Fibroblast of lung (primary cell): ENCODE measurements at regions not wholly inside any gene's neighbourhood (a gene's known extent, or its start where the extent isn't known, plus 50 kb on each side); places are given as distances from the start of the nearest gene placed in this dataset.

ENCODE experiments used
- DNase-seq, 2 donors: peaks; one replicate each; pipeline versions ENCODE4 v3.0.0 to v3.0.0-alpha.2; 2010; ENCODE audit warnings: low read depth in 2 of 2
- H2AFZ ChIP-seq: 2 replicates; pipeline ENCODE4 v1.5.1; 2012; ENCODE audit warnings: low read length, control low read depth, inconsistent platforms
- H3K27ac ChIP-seq: 2 replicates; pipeline ENCODE4 v1.5.1; 2011; ENCODE audit warnings: low read length, control low read depth; ENCODE audit not compliant: insufficient read depth
- H3K27me3 ChIP-seq: 2 replicates; pipeline ENCODE4 v1.5.1; 2011; ENCODE audit warnings: mild to moderate bottlenecking, low read length; ENCODE audit not compliant: control insufficient read depth, insufficient read depth
- H3K36me3 ChIP-seq: 2 replicates; pipeline ENCODE4 v1.5.1; 2011; ENCODE audit warnings: low read length; ENCODE audit not compliant: control insufficient read depth, insufficient read depth
- H3K4me1 ChIP-seq: 2 replicates; pipeline ENCODE4 v1.5.1; 2011; ENCODE audit warnings: low read length; ENCODE audit not compliant: control insufficient read depth, insufficient read depth; ENCODE audit errors: extremely low read depth
- H3K4me2 ChIP-seq: 2 replicates; pipeline ENCODE4 v1.5.1; 2011; ENCODE audit warnings: low read length, control low read depth; ENCODE audit not compliant: insufficient read depth; ENCODE audit errors: extremely low read depth
- H3K4me3 ChIP-seq, 4 experiments: fragments of 200-600 bp in 1 of 4; sonication (generic) in 1 of 4; replicated peaks in 1 of 4; 2 replicates each; pipeline ENCODE4 v1.5.1; 2011 to 2016; ENCODE audit warnings: low read length in 4 of 4, low read depth in 3 of 4, mild to moderate bottlenecking in 3 of 4, control low read depth in 2 of 4, inconsistent platforms in 1 of 4, mixed read lengths in 1 of 4; ENCODE audit not compliant: insufficient read depth in 1 of 4; ENCODE audit errors: control extremely low read depth in 1 of 4
- H3K79me2 ChIP-seq: 2 replicates; pipeline ENCODE4 v1.5.1; 2012; ENCODE audit warnings: mild to moderate bottlenecking, low read length, inconsistent platforms; ENCODE audit not compliant: control insufficient read depth, insufficient read depth
- H3K9ac ChIP-seq: 2 replicates; pipeline ENCODE4 v1.5.1; 2011; ENCODE audit warnings: mild to moderate bottlenecking, low read length, control low read depth; ENCODE audit not compliant: insufficient read depth
- H3K9me3 ChIP-seq: 2 replicates; pipeline ENCODE4 v1.5.1; 2012; ENCODE audit warnings: low read depth, low read length; ENCODE audit not compliant: control insufficient read depth, insufficient read depth
- H4K20me1 ChIP-seq: 2 replicates; pipeline ENCODE4 v1.5.1; 2011; ENCODE audit warnings: low read length; ENCODE audit not compliant: control insufficient read depth, insufficient read depth; ENCODE audit errors: extremely low read depth
- EZH2 ChIP-seq: IDR thresholded peaks from 2 replicates; pipeline ENCODE4 v1.5.1; 2012; ENCODE audit warnings: low read length, control low read depth, mild to moderate bottlenecking; ENCODE audit errors: missing control alignments
- TF ChIP-seq, protein P1 (sequence below), 2 donors: IDR thresholded peaks in 1 of 2; conservative IDR thresholded peaks in 1 of 2; 1 replicate in 1 of 2; 2 replicates in 1 of 2; pipeline ENCODE4 v1.5.1; 2011 to 2012; ENCODE audit warnings: low read length in 2 of 2, control low read depth in 1 of 2, inconsistent platforms in 1 of 2, low read depth in 1 of 2, mild to moderate bottlenecking in 1 of 2

DNA sequence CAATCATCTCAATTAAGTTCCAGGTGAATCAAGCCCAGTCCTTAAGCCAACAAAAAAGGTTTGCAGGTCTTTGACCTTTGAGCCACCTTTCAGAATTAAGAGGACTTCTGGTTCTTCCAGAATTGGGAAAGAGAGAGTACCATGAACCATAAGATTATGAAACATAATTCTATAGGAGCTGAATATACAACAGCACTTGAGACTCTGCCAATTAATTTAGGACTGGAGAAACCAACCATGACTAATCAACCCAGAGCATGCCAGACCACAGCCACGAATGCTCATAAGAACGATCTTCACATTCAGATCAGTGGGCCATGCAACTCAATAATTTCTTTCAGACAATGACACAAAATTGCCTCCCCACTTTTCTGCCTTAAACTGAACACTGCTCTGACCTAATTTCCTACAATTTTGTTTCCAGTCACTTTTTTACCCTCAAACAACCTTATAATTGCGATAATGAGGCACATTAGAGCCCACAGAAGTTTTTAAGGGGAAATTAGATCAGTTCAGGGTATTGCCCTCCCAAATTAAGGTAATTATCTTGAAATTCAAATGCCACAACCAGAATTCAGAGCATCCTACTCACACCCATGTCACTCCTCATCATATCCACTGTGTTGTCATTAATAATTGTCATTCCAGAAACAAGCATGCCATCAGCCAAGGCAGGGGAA lies 213.4 kb downstream of the ATPSCKMT start:
- H2AFZ ChIP-seq = no peak overlapping the region
- H3K9me3 ChIP-seq = no peaks in the 10 kb centered on the region
- no peaks in the 10 kb centered on the region for H3K27me3 ChIP-seq
- H3K4me2 ChIP-seq = no peak overlapping the region
- H4K20me1 ChIP-seq = no peaks in the 10 kb centered on the region
- H3K79me2 ChIP-seq = no peaks in the 10 kb centered on the region
- no peaks in the 10 kb centered on the region for H3K4me1 ChIP-seq
- no peak overlapping the region for H3K9ac ChIP-seq
- TF ChIP-seq, protein P1, sequence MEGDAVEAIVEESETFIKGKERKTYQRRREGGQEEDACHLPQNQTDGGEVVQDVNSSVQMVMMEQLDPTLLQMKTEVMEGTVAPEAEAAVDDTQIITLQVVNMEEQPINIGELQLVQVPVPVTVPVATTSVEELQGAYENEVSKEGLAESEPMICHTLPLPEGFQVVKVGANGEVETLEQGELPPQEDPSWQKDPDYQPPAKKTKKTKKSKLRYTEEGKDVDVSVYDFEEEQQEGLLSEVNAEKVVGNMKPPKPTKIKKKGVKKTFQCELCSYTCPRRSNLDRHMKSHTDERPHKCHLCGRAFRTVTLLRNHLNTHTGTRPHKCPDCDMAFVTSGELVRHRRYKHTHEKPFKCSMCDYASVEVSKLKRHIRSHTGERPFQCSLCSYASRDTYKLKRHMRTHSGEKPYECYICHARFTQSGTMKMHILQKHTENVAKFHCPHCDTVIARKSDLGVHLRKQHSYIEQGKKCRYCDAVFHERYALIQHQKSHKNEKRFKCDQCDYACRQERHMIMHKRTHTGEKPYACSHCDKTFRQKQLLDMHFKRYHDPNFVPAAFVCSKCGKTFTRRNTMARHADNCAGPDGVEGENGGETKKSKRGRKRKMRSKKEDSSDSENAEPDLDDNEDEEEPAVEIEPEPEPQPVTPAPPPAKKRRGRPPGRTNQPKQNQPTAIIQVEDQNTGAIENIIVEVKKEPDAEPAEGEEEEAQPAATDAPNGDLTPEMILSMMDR (conservative IDR thresholded peaks at IDR 0.05 in 1 of 2, IDR thresholded peaks at IDR 0.05 in 1 of 2; ENCODE audit: low read depth in 1 of 2, low read length in 2 of 2) = no peak
- TF ChIP-seq EZH2 = no peak
- no peak overlapping the region for H3K27ac ChIP-seq
- no peak overlapping the region for H3K4me3 ChIP-seq
- H3K36me3 ChIP-seq = no peaks in the 10 kb centered on the region
- DNase-seq = peak; percentile 65 to 78

DNA sequence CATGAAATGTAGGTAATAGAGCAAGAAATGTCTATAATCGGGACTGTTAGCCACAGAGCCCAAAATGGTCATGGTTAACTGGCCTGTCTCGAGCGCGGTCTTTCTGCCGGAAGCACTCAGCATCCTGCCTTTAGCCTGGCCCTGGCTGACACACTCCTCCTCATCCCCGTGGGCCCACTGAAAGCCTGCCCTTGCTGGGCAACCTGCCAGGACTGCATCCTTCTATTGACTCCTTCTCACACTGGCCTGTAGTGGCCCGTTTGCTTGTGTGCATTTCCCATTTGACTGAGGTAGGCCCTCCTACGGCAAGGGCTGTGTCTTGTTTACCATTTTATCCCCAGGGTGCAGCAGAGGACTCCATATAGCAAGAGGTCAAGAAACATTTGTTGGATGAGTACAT lies 215.7 kb downstream of the ATPSCKMT start:
- Histone ChIP-seq H3K9me3 (no peaks in the 10 kb centered on the region), H3K4me3 (no peak overlapping the region), H3K79me2 (no peaks in the 10 kb centered on the region), H3K27ac (no peak overlapping the region), H2AFZ (no peak overlapping the region), H3K36me3 (no peaks in the 10 kb centered on the region), H3K4me2 (no peak overlapping the region), H3K4me1 (no peaks in the 10 kb centered on the region), H3K27me3 (no peaks in the 10 kb centered on the region), H4K20me1 (no peaks in the 10 kb centered on the region), H3K9ac (no peak overlapping the region)
- no peak for DNase-seq
- TF ChIP-seq EZH2 = no peak
- TF ChIP-seq, protein P1 (conservative IDR thresholded peaks at IDR 0.05 in 1 of 2, IDR thresholded peaks at IDR 0.05 in 1 of 2; ENCODE audit: low read depth in 1 of 2, low read length in 2 of 2) = no peak

DNA sequence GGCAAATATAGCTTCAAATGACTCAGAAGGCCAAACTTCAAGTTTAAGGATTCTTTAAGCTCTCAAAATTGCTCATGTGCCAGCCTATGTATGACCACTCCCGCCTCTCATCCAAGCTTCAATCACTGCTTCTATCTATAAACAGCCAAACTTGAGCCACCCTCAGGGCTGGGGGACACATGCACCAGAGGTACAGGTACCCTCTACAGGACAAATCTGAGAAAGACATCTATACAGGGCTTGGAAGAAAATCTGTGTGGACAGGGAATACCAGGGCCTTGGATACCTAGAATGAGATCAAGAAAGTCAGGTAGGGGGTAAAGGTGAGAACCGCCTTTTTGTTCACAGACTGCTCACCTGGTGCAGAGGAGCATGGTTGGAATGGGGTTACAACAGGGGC lies 217.9 kb downstream of the ATPSCKMT start:
- TF ChIP-seq, protein P1 (conservative IDR thresholded peaks at IDR 0.05 in 1 of 2, IDR thresholded peaks at IDR 0.05 in 1 of 2; ENCODE audit: low read depth in 1 of 2, low read length in 2 of 2) = no peak
- no peak for TF ChIP-seq EZH2
- no peak overlapping the region for H3K9ac ChIP-seq
- no peaks in the 10 kb centered on the region for H3K9me3 ChIP-seq
- H4K20me1 ChIP-seq = no peaks in the 10 kb centered on the region
- H3K79me2 ChIP-seq = no peaks in the 10 kb centered on the region
- no peak overlapping the region for H3K4me3 ChIP-seq
- H3K27ac ChIP-seq = no peak overlapping the region
- no peaks in the 10 kb centered on the region for H3K27me3 ChIP-seq
- no peaks in the 10 kb centered on the region for H3K4me1 ChIP-seq
- no peak for DNase-seq
- no peak overlapping the region for H2AFZ ChIP-seq
- H3K4me2 ChIP-seq = no peak overlapping the region
- no peaks in the 10 kb centered on the region for H3K36me3 ChIP-seq
